ENCODE measurements at regions not wholly inside any gene's neighbourhood (a gene's known extent, or its start where the extent isn't known, plus 50 kb on each side); places are given as distances from the start of the nearest gene placed in this dataset.
"Not testable (repeated sequence)": the region's sequence is repeated elsewhere in the genome, so short reads cannot be mapped to it uniquely, and the experiment has no call there.

GRCh38 chr18:30672439-30672838, 370.1 kb downstream of the DSC3 start:
- not testable (repeated sequence) for TF ChIP-seq IRF1 (CRISPR knock-in tag; IDR thresholded peaks at IDR 0.05; ENCODE audit: low read depth); ZNF121 (CRISPR knock-in tag; IDR thresholded peaks at IDR 0.05); HMGXB3 (CRISPR knock-in tag; IDR thresholded peaks at IDR 0.05; ENCODE audit: borderline replicate concordance); ZFX (CRISPR knock-in tag; IDR thresholded peaks at IDR 0.05; ENCODE audit: low read depth); GABPA (IDR thresholded peaks at IDR 0.05; ENCODE audit: low read depth, low read length); GABPA (CRISPR knock-in tag; IDR thresholded peaks at IDR 0.05; ENCODE audit: low read depth); TCF7 (IDR thresholded peaks at IDR 0.05; ENCODE audit: low read depth); MAZ (IDR thresholded peaks at IDR 0.05; ENCODE audit: borderline replicate concordance, low read depth, low read length); MAZ (CRISPR knock-in tag; IDR thresholded peaks at IDR 0.05; ENCODE audit: low read depth); ZNF12 (CRISPR knock-in tag; IDR thresholded peaks at IDR 0.05); ZFY (CRISPR knock-in tag; IDR thresholded peaks at IDR 0.05); EZH2 (conservative IDR thresholded peaks at IDR 0.05; ENCODE audit: low read depth, low read length); CTCF (CRISPR knock-in tag; IDR thresholded peaks at IDR 0.05)
- TF ChIP-seq, protein P1, sequence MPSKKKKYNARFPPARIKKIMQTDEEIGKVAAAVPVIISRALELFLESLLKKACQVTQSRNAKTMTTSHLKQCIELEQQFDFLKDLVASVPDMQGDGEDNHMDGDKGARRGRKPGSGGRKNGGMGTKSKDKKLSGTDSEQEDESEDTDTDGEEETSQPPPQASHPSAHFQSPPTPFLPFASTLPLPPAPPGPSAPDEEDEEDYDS (CRISPR knock-in tag; IDR thresholded peaks at IDR 0.05), result not testable (repeated sequence)
